IMR-90 (cell line): ENCODE measurements at regions not wholly inside any gene's neighbourhood (a gene's known extent, or its start where the extent isn't known, plus 50 kb on each side); places are given as distances from the start of the nearest gene placed in this dataset.
A peak's percentile ranks its signal among the peaks of the same experiment; 100 is the strongest.

Experiments
- ATAC-seq: fragments of 200-7000 bp; cut with Tn5 transposase; 2 replicates; pipeline ENCODE4 v1.9.1; 2020; ENCODE audit warnings: low read depth, mild to moderate bottlenecking, moderate library complexity
- BruUV-seq: library from RNA; stranded (reverse); fragments of 400-500 nt; replicated peaks from 2 replicates; lab custom pipeline; 2021; lab: Mats Ljungman, UMichigan
- CTCF ChIA-PET: fragments of 300-600 bp; formaldehyde crosslinking; extraction: SDS; loops from one replicate; lab custom pipeline; 2021; ENCODE audit warnings: antibody characterized with exemption; lab: Yijun Ruan, JAX
- POLR2A ChIA-PET: fragments of 300-600 bp; sonication (Branson Sonifier 250); formaldehyde crosslinking; loops from one replicate; lab custom pipeline; 2022; ENCODE audit warnings: antibody characterized with exemption; ENCODE audit not compliant: unreplicated experiment; lab: Charles Lee
- DNase-seq: peaks from one replicate; pipeline ENCODE4 v3.0.0; 2013
- H2AFZ ChIP-seq: replicated peaks from 2 replicates; pipeline ENCODE3; 2013; ENCODE audit warnings: low read length, mild to moderate bottlenecking; ENCODE audit not compliant: poor library complexity
- H2AK5ac ChIP-seq: 2 replicates; pipeline ENCODE4 v1.6.1; 2013; ENCODE audit warnings: low read depth, low read length, inconsistent platforms
- H2AK9ac ChIP-seq: replicated peaks from 2 replicates; pipeline ENCODE3; 2013; ENCODE audit warnings: mild to moderate bottlenecking, low read depth, low read length, moderate library complexity; ENCODE audit not compliant: poor library complexity
- H2BK120ac ChIP-seq: 2 replicates; pipeline ENCODE4 v1.6.1; 2013; ENCODE audit warnings: low read depth, low read length, inconsistent platforms
- H2BK15ac ChIP-seq: 3 replicates; pipeline ENCODE4 v1.6.1; 2013; ENCODE audit warnings: low read depth, low read length, inconsistent platforms
- H2BK20ac ChIP-seq: 2 replicates; pipeline ENCODE4 v1.6.1; 2013; ENCODE audit warnings: low read depth, mild to moderate bottlenecking, inconsistent platforms, low read length, moderate library complexity
- H2BK5ac ChIP-seq: 2 replicates; pipeline ENCODE4 v1.6.1; 2013; ENCODE audit warnings: mild to moderate bottlenecking, low read depth, low read length, inconsistent platforms; ENCODE audit not compliant: poor library complexity, severe bottlenecking
- H3K14ac ChIP-seq: replicated peaks from 2 replicates; pipeline ENCODE4 v1.6.1; 2013; ENCODE audit warnings: low read depth, low read length, inconsistent platforms
- H3K18ac ChIP-seq: 2 replicates; pipeline ENCODE4 v1.6.1; 2013; ENCODE audit warnings: low read depth, low read length, control low read depth
- H3K23ac ChIP-seq: 2 replicates; pipeline ENCODE4 v1.6.1; 2013; ENCODE audit warnings: low read depth, low read length, inconsistent platforms
- H3K27ac ChIP-seq: 2 replicates; pipeline ENCODE4 v1.5.1; 2013; ENCODE audit warnings: mild to moderate bottlenecking, control low read depth, low read length; ENCODE audit not compliant: insufficient read depth
- H3K27me3 ChIP-seq: 2 replicates; pipeline ENCODE4 v1.6.1; 2013; ENCODE audit warnings: low read length; ENCODE audit not compliant: control insufficient read depth, insufficient read depth
- H3K36me3 ChIP-seq: 2 replicates; pipeline ENCODE4 v1.6.1; 2013; ENCODE audit warnings: low read length, mixed read lengths; ENCODE audit not compliant: control insufficient read depth, insufficient read depth
- H3K4ac ChIP-seq: 2 replicates; pipeline ENCODE4 v1.6.1; 2013; ENCODE audit warnings: low read depth, low read length, inconsistent platforms
- H3K4me1 ChIP-seq: 2 replicates; pipeline ENCODE4 v1.6.1; 2013; ENCODE audit warnings: low read length, mixed read lengths; ENCODE audit not compliant: control insufficient read depth, insufficient read depth
- H3K4me2 ChIP-seq: 2 replicates; pipeline ENCODE4 v1.6.1; 2013; ENCODE audit warnings: low read depth, mild to moderate bottlenecking, control low read depth, low read length, moderate library complexity
- H3K4me3 ChIP-seq: 2 replicates; pipeline ENCODE4 v1.5.1; 2013; ENCODE audit warnings: low read depth, mild to moderate bottlenecking, control low read depth, low read length, moderate library complexity; ENCODE audit not compliant: insufficient read depth
- H3K56ac ChIP-seq: 2 replicates; pipeline ENCODE4 v1.6.1; 2013; ENCODE audit warnings: low read length, inconsistent platforms; ENCODE audit not compliant: insufficient read depth; ENCODE audit errors: extremely low read depth
- H3K79me1 ChIP-seq, 2 experiments: 2 replicates each; pipeline ENCODE4 v1.6.1; 2013; ENCODE audit warnings: low read length in 2 of 2, inconsistent platforms in 1 of 2, low read depth in 1 of 2
- H3K9ac ChIP-seq: 2 replicates; pipeline ENCODE4 v1.6.1; 2013; ENCODE audit warnings: low read depth, low read length, control low read depth
- H3K9me1 ChIP-seq: 2 replicates; pipeline ENCODE4 v1.6.1; 2013; ENCODE audit warnings: low read length, inconsistent platforms; ENCODE audit not compliant: insufficient read depth
- H3K9me3 ChIP-seq: 2 replicates; pipeline ENCODE4 v1.6.1; 2013; ENCODE audit warnings: low read length; ENCODE audit not compliant: control insufficient read depth, insufficient read depth
- H4K20me1 ChIP-seq: 2 replicates; pipeline ENCODE4 v1.6.1; 2013; ENCODE audit warnings: low read length, inconsistent platforms; ENCODE audit not compliant: insufficient read depth
- H4K5ac ChIP-seq: 2 replicates; pipeline ENCODE4 v1.6.1; 2013; ENCODE audit warnings: mild to moderate bottlenecking, low read depth, low read length, control low read depth
- H4K8ac ChIP-seq, 2 experiments: 2 replicates each; pipeline ENCODE4 v1.6.1; 2013; ENCODE audit warnings: low read depth in 2 of 2, low read length in 2 of 2, control low read depth in 1 of 2, inconsistent platforms in 1 of 2
- H4K91ac ChIP-seq: 2 replicates; pipeline ENCODE4 v1.6.1; 2013; ENCODE audit warnings: low read depth, low read length, inconsistent platforms; ENCODE audit not compliant: insufficient read depth
- FOS ChIP-seq: fragments of 150-350 bp; IDR thresholded peaks from 2 replicates; pipeline ENCODE4 v1.6.1; 2016; ENCODE audit warnings: low read depth, low read length
- SMC3 ChIP-seq: fragments of 150-350 bp; IDR thresholded peaks from 2 replicates; pipeline ENCODE4 v1.6.1; 2016; ENCODE audit warnings: low read depth, mild to moderate bottlenecking, antibody characterized with exemption, low read length, moderate library complexity
- WGBS, 2 experiments: methylation state at CpG; one replicate each; pipeline versions ENCODE4 v1.1.5 to v1.1.7; 2013; ENCODE audit warnings: missing lambda C conversion rate in 2 of 2; ENCODE audit not compliant: insufficient read length in 1 of 2; ENCODE audit errors: extremely low coverage in 2 of 2; 5-methylcytosine and 5-hydroxymethylcytosine counted together
- dilution Hi-C: fragments of 300-500 bp; cut with HindIII; formaldehyde crosslinking; loops from one replicate; pipeline ENCODE4 v1.14.3; 2018; ENCODE audit warnings: low sequenced_read_pairs; ENCODE audit not compliant: unreplicated experiment
- in situ Hi-C: fragments of 300-500 bp; cut with MboI; formaldehyde crosslinking; loops from 3 replicates; pipeline ENCODE4 v1.14.3; 2019; ENCODE audit warnings: low sequenced_read_pairs, inconsistent platforms, mixed read lengths
- intact Hi-C: fragments of 100-400 bp; cut with micrococcal nuclease; formaldehyde crosslinking; loops from 2 replicates; pipeline ENCODE4 v1.10.0; 2022

DNA sequence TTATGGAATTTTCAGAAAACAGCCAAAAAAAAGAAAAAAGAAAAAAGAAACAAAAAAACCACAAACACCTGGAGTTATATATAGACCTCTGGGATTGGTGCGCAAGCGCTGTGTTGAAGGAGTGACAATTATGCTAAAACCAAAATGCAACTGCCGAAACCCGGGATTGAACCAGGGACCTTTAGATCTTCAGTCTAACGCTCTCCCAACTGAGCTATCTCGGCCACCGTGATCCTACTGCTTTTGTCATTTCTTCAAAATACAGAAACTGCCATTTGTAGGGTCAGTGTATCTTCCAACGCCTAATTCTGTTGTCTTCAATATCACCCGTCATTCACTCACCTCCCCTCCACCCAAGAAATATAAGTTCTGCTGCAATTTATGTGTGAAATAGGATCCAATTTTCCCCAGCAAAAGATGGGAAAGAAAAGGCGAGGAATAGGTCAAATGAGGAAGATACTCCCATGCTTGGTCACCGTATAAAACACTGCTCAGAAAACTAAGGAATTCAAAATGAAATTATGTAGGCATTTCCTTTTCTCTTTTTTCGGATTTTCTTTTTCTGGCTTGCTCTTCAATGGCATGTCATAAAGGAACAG lies 116.0 kb downstream of the TRIM27 start:
- BruUV-seq: no TSS peak
- no peaks in the 10 kb centered on the region for H4K20me1 ChIP-seq
- ChIA-PET CTCF (no interaction called here), POLR2A (no interaction called here)
- H3K9me1 ChIP-seq: no peaks in the 10 kb centered on the region
- 0% methylated on average over 5 of the region's 12 CpGs; no CpG with 5 or more reads in 1 of the 2 experiments for WGBS, 2 experiments
- no peaks in the 10 kb centered on the region for H3K4me1 ChIP-seq
- H3K4me3 ChIP-seq: peak overlapping the region; percentile 42; the same call in 1 of the 2 replicates
- no peak overlapping the region for H2BK20ac ChIP-seq
- H3K27ac ChIP-seq: no peak overlapping the region
- H3K56ac ChIP-seq: no peak overlapping the region
- H3K18ac ChIP-seq: no peak overlapping the region
- in situ Hi-C loops (no loop called here), intact Hi-C loops (loop anchor here (5.0 kb wide), 2 partner anchors 135 to 175 kb away; no protein-coding TSS in a partner anchor), dilution Hi-C loops (no loop called here)
- peaks cover 18% of the 10 kb centered on the region for H3K27me3 ChIP-seq
- ATAC-seq: peak; percentile 87
- no peaks in the 10 kb centered on the region for H3K36me3 ChIP-seq
- no peak overlapping the region for H3K14ac ChIP-seq
- peak; percentile 69 for DNase-seq
- TF ChIP-seq SMC3 (no peak), FOS (peak; percentile 66)
- H3K9ac ChIP-seq: no peak overlapping the region
- H2AK5ac ChIP-seq: no peak overlapping the region
- no peak overlapping the region for H4K5ac ChIP-seq
- H3K4me2 ChIP-seq: peak overlapping the region; percentile 78
- H2BK15ac ChIP-seq: no peak overlapping the region
- H2AK9ac ChIP-seq: no peak overlapping the region
- H4K8ac ChIP-seq: no peak overlapping the region
- no peak overlapping the region for H3K4ac ChIP-seq
- H2BK120ac ChIP-seq: no peak overlapping the region
- H3K9me3 ChIP-seq: no peaks in the 10 kb centered on the region
- H2AFZ ChIP-seq: no peak overlapping the region
- H3K79me1 ChIP-seq: no peaks in the 10 kb centered on the region
- no peak overlapping the region for H2BK5ac ChIP-seq
- H3K23ac ChIP-seq: no peak overlapping the region
- H4K91ac ChIP-seq: no peak overlapping the region
